Erythroblast (primary cell): ENCODE measurements at regions not wholly inside any gene's neighbourhood (a gene's known extent, or its start where the extent isn't known, plus 50 kb on each side); places are given as distances from the start of the nearest gene placed in this dataset.

Experiments used
- GATA1 ChIP-seq: IDR thresholded peaks from 2 replicates; pipeline ENCODE4 v1.6.1; 2011; ENCODE audit warnings: low read depth, mild to moderate bottlenecking, control low read depth, low read length, moderate library complexity
- POLR2A ChIP-seq: IDR thresholded peaks from 2 replicates; pipeline ENCODE4 v1.6.1; 2011; ENCODE audit warnings: mild to moderate bottlenecking, low read length

- TF ChIP-seq POLR2A: no peak
- no peak for TF ChIP-seq GATA1
These were observed 52.2 kb upstream of the TTC34 start for GRCh38 chr1:2853711-2854110.
